Left colon (tissue), 2 donors: ENCODE measurements at regions not wholly inside any gene's neighbourhood (a gene's known extent, or its start where the extent isn't known, plus 50 kb on each side); places are given as distances from the start of the nearest gene placed in this dataset.
"Not testable (repeated sequence)": the region's sequence is repeated elsewhere in the genome, so short reads cannot be mapped to it uniquely, and the experiment has no call there.

Experiments
- ATAC-seq: fragments of 200-7000 bp; cut with Tn5 transposase; one replicate; pipeline ENCODE4 v1.9.1; 2020; ENCODE audit warnings: mild to moderate bottlenecking, moderate library complexity
- DNase-seq, 2 donors: peaks; one replicate each; pipeline ENCODE4 v3.0.0-alpha.2; 2020
- intact Hi-C, 2 donors: fragments of 100-400 bp; cut with DNase I in 1 of 2; cut with micrococcal nuclease in 1 of 2; formaldehyde crosslinking; loops; one replicate each; pipeline versions ENCODE4 v1.11.2 to v1.14.0; 2022; cut with DNase I, micrococcal nuclease
- donor health status: DM: no; HTN: no; CAD: no.
- donor health status: DM: yes; HTN: yes; CAD: no.

DNA sequence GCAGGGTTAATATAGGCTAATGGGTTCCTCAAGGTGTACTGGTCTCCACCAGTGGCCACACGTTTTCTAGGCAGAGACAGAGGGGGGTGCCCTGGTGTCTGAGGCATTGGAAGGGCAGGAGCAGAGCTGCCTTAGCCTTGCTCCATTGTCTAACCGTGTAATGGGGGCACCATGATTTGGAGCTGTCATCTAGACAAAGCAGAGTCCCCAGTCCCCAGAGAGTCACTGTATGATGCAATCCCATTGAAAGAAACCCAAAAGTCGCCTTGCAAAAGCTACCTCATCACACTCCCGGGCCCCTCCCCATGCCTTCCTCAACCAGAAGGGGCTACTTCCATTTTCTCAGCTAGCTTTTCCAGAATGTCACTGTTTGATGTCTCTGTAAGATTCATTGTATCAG, 487.1 kb downstream of the AACS start:
- ATAC-seq (no peak), DNase-seq (no peak)
- intact Hi-C loops = no loop called here

DNA sequence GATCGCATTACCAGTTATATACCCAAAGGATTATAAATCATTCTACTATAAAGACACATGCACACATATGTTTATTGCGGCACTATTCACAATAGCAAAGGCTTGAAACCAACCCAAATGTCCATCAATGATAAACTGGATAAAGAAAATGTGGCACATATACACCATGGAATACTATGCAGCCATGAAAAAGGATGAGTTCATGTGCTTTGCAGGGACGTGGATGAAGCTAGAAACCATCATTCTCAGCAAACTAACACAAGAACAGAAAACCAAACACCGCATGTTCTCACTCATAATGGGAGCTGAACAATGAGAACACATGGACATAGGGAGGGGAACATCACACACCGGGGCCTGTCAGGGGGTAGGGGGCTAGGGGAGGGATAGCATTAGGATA, 495.8 kb downstream of the AACS start:
- ATAC-seq, intact Hi-C loops: not testable (repeated sequence)

GRCh38 chr12:125564753-125565152, 499.5 kb downstream of the AACS start:
- ATAC-seq = no peak
- intact Hi-C loops = no loop called here
- DNase-seq = no peak

More for the DNA sequence above, 495.8 kb downstream of the AACS start:
- DNase-seq = not testable (repeated sequence)

DNA sequence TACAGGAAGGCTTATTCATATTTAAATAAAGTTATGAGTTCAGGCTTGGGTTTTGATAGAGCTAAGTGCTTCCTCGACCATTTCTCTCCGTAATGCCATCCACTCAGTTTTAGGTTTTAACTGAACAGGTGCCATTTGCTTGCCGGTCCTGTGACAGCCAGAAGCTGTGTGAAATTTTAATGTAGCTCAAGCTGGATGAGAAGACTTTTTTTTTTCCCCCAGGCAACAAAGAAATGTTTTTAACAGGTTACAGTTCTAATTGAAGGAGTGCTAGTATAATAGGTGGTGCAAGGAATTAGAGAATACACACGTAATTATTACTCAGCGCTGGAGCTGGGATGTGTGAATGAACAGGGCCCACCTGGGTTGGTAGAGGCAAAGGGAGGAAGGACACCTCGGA, 502.3 kb downstream of the AACS start:
- intact Hi-C loops = no loop called here
- ATAC-seq (no peak), DNase-seq (no peak)

- intact Hi-C loops = no loop called here
- ATAC-seq (no peak), DNase-seq (no peak)
Observed at GRCh38 chr12:125568306-125568705, 503.1 kb downstream of the AACS start.

DNA sequence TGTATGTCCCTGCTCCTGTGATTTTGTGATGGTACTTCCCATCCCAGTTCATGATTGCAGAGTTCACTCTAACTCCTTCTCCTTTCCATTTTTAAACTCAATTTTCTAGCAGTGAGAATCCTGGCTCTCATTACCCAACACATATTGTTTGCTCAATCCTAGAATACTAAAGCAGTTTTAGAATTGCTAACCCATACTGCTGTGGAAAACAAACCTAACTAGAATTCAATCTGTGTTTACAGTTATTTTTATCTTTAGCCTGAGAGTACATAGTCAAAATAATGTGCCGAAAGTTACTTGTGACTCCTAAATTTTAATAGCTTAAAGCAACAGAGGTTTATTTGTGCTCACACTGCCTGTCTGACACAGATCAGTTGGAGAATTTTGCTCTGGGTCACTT, 508.0 kb downstream of the AACS start:
- DNase-seq (no peak), ATAC-seq (no peak)
- intact Hi-C loops = no loop called here

- DNase-seq (no peak), ATAC-seq (no peak)
- intact Hi-C loops = no loop called here
Observed at GRCh38 chr12:125577334-125577733, 512.1 kb downstream of the AACS start.

DNA sequence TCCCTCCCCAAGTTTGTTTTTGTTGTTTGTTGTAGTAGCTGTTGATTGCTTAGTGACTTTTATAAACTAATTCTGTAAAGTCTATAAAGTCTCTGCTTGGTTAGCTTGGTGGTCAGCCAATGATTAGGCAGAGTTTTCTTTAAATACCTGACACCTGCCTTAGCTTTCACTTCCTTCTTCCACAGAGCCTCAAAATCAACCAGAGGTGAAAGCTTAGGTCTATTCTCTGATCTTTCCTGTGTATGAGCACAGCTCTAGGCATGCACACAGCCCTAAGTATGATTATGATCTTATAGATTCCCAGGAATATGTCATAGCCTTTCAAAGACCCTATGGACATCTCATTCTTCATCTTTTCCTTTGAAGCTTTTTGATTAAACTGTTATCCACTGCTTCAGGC, 514.7 kb downstream of the AACS start:
- no peak for ATAC-seq
- intact Hi-C loops = no loop called here
- DNase-seq = no peak

DNA sequence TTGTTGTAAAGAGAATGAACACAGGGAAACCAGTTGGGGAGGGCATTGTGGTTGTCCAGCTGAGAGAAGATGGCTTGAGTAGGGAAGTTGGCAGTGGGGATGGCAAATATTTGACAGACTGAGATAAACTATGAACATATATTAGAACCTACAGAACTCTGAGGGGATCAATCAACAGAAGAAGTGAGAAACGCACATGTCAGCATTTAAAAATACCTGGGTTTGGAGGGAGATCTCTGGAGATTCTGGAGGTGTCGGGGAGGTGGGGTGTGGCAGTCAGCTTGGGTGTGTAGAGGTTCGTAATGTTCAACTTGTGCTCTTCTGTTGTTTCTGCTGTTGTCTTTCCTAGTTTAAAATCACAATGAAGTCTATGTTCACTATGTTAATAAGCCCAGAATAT, 517.8 kb downstream of the AACS start:
- no peak for DNase-seq
- ATAC-seq = no peak
- intact Hi-C loops = no loop called here

DNA sequence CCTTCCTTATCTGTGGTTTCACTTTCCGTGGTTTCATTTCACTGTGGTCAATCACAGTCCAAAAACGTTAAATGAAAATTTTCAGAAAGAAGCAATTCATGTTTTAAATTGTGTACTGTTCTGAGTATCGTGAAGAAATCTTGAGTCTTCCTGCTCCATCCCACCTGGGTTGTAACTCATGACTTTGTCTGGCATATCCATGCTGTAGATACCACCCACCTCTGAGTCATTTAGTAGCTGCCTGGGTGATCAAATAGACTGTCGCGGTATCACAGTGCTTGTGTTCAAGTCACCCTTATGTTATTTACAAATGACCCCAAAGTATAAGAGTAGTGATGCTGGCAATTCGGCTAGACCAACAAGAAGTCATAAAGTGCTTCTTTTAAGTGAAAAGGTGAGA, 521.2 kb downstream of the AACS start:
- intact Hi-C loops = no loop called here
- no peak for ATAC-seq
- DNase-seq = no peak

DNA sequence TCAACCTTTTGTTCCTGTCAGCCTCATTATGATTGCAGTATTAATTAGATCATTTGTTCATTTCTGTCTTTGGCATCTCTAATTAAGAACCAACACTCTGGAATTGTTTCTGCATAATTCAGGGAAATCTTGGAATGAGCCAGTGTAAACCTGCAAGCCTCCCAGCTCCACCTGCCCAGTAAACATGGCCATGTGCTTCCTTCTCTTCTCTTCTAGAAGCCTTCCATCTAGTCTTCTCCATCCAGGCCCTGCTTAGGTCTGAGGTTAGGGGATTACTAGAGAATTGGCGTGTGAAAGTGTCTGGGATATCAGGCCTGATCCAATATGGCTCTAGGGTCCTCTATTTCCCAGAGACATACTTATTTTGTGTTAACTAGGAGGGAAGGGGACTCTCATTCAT, 528.0 kb downstream of the AACS start:
- no peak for ATAC-seq
- intact Hi-C loops = no loop called here
- DNase-seq = no peak

GRCh38 chr12:125604976-125605375, 539.7 kb downstream of the AACS start:
- DNase-seq (no peak), ATAC-seq (no peak)
- intact Hi-C loops = no loop called here

GRCh38 chr12:125606312-125606711, 541.1 kb downstream of the AACS start:
- intact Hi-C loops = no loop called here
- ATAC-seq (no peak), DNase-seq (no peak)

DNA sequence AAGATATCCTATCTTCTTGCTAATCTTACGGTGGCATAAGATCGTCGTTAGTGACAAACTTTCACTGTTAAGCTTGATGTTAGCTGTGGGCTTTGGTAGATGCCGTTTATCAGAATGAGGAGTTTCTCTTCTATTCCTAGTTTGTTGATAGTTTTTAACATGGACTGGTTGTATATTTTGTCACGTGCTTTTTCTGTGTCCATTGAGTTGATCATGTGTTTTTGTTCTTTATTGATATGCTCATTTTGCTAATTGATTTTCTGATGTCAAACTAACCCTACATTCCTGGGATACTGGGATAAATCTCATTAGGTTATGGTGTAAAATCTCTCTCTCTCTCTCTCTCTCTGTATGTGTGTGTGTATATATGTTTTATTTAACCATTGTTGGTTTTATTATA, 545.1 kb downstream of the AACS start:
- intact Hi-C loops = no loop called here
- no peak for ATAC-seq
- DNase-seq = no peak

- ATAC-seq (no peak), DNase-seq (no peak)
- intact Hi-C loops = no loop called here
Observed at GRCh38 chr12:125610971-125611370, 545.7 kb downstream of the AACS start.

- no peak for DNase-seq
- intact Hi-C loops = no loop called here
- ATAC-seq = no peak
Observed at GRCh38 chr12:125614058-125614457, 548.8 kb downstream of the AACS start.

GRCh38 chr12:125619723-125620122, 554.5 kb downstream of the AACS start:
- ATAC-seq (no peak), DNase-seq (no peak)
- intact Hi-C loops = no loop called here

DNA sequence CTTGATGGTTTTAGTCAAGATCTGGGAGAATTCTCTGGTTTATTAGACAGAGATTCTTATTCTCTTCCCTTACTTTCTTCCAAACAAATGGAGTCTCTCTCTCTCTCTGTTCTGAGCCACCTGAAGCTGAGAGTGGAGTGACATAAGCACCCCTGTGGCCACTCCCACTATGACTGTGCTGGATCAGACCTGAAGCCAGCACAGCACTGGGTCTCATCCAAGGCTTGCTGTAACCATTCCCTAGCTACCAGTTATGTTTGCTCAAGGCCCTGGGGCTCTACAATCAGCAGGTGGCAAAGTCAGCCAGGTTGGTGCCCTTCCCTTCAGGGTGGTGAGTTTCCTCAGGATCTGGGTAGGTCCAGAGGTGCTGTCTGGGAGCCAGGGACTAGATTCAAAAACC, 568.5 kb downstream of the AACS start:
- no peak for DNase-seq
- intact Hi-C loops = no loop called here
- ATAC-seq = no peak

- intact Hi-C loops = no loop called here
- DNase-seq (no peak), ATAC-seq (no peak)
Observed at GRCh38 chr12:125634813-125635212, 569.6 kb downstream of the AACS start.

DNA sequence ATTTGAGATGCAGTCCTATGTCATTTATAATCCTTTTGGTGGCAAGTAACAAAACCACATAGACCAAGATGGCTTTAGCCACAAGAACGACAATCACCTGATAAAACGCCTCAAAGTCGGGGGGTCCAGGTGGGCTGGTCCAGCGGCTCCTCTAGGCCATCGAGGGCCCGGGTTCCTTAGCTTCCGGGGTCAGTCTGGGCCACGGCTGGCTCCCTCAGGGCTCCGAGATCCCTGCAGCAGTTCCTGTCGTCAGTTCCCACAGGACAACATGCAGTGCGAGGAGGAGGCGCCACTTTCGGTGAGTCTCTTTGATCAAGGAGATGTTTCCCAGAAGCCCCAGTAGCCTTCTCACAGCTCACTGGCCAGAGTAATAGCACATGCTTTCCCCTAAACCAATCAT, 574.6 kb downstream of the AACS start:
- no peak for ATAC-seq
- intact Hi-C loops = no loop called here

DNA sequence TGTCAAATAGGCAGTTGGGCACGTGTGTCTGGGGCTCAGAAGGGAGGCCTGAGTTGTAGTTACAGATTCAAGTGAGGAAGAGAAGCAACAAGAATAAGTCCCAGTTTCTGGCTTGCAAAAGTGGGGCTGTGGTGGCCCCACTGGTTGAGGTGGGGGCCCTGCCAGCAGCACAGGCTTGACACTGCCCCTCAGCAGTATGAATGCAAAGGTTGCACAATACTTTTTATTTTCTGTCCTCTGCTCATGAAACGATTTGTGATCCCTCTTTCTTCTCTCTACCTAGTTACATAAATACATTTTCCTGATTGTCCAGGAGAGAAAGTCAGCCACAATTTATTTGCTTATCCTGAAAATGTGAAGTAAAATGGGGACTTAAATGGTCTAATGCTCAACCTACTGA, 577.8 kb downstream of the AACS start:
- no peak for DNase-seq
- ATAC-seq = no peak
- intact Hi-C loops = no loop called here

More for the DNA sequence above, 574.6 kb downstream of the AACS start:
- DNase-seq = no peak

DNA sequence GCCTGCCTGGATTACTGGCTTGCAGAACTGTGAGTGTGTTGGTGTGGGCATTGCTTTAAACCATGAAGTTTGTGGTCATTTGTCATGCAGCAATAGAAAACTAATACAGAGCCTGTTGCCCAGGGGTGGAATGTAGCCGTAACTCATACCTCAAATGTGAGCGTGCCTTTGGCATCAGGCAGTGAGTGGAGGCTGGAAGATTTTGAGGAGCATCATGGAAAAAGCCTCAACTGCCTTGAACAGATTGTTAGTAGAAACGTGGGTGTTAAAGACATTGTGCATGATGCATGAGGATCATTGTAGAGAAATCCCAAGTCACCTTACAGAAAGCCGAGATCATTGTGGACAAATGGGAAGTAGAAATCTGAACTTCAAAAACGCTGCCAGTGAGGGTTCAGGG, 580.5 kb downstream of the AACS start:
- no peak for ATAC-seq
- DNase-seq = no peak
- intact Hi-C loops = no loop called here
